GM04503 (cell line): ENCODE measurements at regions not wholly inside any gene's neighbourhood (a gene's known extent, or its start where the extent isn't known, plus 50 kb on each side); places are given as distances from the start of the nearest gene placed in this dataset.
A peak's percentile ranks its signal among the peaks of the same experiment; 100 is the strongest.

ENCODE experiments used
- DNase-seq: peaks from one replicate; pipeline ENCODE4 v3.0.0-alpha.2; 2012; ENCODE audit warnings: low read depth

- DNase-seq = peak; percentile 2
Measured at GRCh38 chr18:21997207-21998143, 171.9 kb upstream of the GATA6 start.

GRCh38 chr18:21998486-21998885 lies 170.9 kb upstream of the GATA6 start:
- no peak for DNase-seq

GRCh38 chr18:22001912-22002487 lies 167.4 kb upstream of the GATA6 start:
- DNase-seq = no peak

- DNase-seq = peak; percentile 2
Measured at GRCh38 chr18:22005191-22005841, 164.1 kb upstream of the GATA6 start.

GRCh38 chr18:22006458-22006857 lies 162.9 kb upstream of the GATA6 start:
- no peak for DNase-seq

- DNase-seq = no peak
Measured at GRCh38 chr18:22009242-22009641, 160.1 kb upstream of the GATA6 start.

- DNase-seq = no peak
Measured at GRCh38 chr18:22013993-22014392, 155.4 kb upstream of the GATA6 start.

GRCh38 chr18:22015156-22015555 lies 154.2 kb upstream of the GATA6 start:
- no peak for DNase-seq

- DNase-seq = no peak
Measured at GRCh38 chr18:22018366-22018765, 151.0 kb upstream of the GATA6 start.

- no peak for DNase-seq
Measured at GRCh38 chr18:22019193-22019592, 150.2 kb upstream of the GATA6 start.

GRCh38 chr18:22020127-22020866 lies 149.1 kb upstream of the GATA6 start:
- no peak for DNase-seq

GRCh38 chr18:22020867-22021370 lies 148.5 kb upstream of the GATA6 start:
- no peak for DNase-seq

GRCh38 chr18:22021701-22022100 lies 147.7 kb upstream of the GATA6 start:
- no peak for DNase-seq

GRCh38 chr18:22024924-22025323 lies 144.5 kb upstream of the GATA6 start:
- DNase-seq = no peak

- no peak for DNase-seq
Measured at GRCh38 chr18:22026362-22026761, 143.0 kb upstream of the GATA6 start.

- no peak for DNase-seq
Measured at GRCh38 chr18:22026889-22027288, 142.5 kb upstream of the GATA6 start.

- DNase-seq = no peak
Measured at GRCh38 chr18:22031611-22032010, 137.8 kb upstream of the GATA6 start.

GRCh38 chr18:22032392-22032961 lies 136.9 kb upstream of the GATA6 start:
- peak; percentile 72 for DNase-seq

- DNase-seq = no peak
Measured at GRCh38 chr18:22033085-22033484, 136.3 kb upstream of the GATA6 start.

- no peak for DNase-seq
Measured at GRCh38 chr18:22034276-22034675, 135.1 kb upstream of the GATA6 start.

- DNase-seq = no peak
Measured at GRCh38 chr18:22040533-22040932, 128.9 kb upstream of the GATA6 start.

- DNase-seq = no peak
Measured at GRCh38 chr18:22043837-22044236, 125.6 kb upstream of the GATA6 start.
